Prostate gland (tissue), 2 donors: ENCODE measurements at regions not wholly inside any gene's neighbourhood (a gene's known extent, or its start where the extent isn't known, plus 50 kb on each side); places are given as distances from the start of the nearest gene placed in this dataset.

ENCODE experiments used
- POLR2A ChIP-seq: fragments of 450-650 bp; IDR thresholded peaks from one replicate; pipeline ENCODE4 v1.6.1; 2016; ENCODE audit warnings: antibody characterized with exemption, mild to moderate bottlenecking
- POLR2AphosphoS5 ChIP-seq: sonication (generic); formaldehyde crosslinking; IDR thresholded peaks from one replicate; pipeline ENCODE4 v1.6.1; 2017; ENCODE audit warnings: antibody characterized with exemption
- TF ChIP-seq, protein P1 (sequence below), 4 experiments: fragments of 200-600 bp in 2 of 4; fragments of 450-650 bp in 2 of 4; sonication (generic) in 2 of 4; IDR thresholded peaks; 1 replicate in 3 of 4; 2 replicates in 1 of 4; pipeline ENCODE4 v1.5.1; 2016 to 2019; ENCODE audit warnings: antibody characterized with exemption in 4 of 4, mild to moderate bottlenecking in 2 of 4, moderate library complexity in 2 of 4

DNA sequence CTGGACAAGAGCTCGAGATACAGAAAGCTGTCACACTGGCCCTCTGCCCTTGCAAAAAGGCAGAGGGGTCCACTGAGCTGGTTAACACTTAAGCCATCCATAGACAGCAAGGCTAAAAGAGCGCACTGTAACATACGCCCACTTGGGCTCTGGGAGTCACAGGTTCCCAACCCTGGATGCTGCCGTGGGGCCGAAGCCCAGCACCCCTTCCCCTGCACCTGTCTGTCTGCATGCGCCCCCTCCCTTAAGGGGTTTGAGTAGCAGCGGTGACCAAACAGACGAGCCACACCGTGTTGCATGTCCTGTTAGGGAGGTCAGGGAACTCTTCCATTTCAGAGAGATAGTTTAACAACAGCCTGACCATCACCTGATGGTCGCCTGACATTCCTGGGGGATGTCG, 138.4 kb upstream of the GALNTL6 start:
- TF ChIP-seq, protein P1, sequence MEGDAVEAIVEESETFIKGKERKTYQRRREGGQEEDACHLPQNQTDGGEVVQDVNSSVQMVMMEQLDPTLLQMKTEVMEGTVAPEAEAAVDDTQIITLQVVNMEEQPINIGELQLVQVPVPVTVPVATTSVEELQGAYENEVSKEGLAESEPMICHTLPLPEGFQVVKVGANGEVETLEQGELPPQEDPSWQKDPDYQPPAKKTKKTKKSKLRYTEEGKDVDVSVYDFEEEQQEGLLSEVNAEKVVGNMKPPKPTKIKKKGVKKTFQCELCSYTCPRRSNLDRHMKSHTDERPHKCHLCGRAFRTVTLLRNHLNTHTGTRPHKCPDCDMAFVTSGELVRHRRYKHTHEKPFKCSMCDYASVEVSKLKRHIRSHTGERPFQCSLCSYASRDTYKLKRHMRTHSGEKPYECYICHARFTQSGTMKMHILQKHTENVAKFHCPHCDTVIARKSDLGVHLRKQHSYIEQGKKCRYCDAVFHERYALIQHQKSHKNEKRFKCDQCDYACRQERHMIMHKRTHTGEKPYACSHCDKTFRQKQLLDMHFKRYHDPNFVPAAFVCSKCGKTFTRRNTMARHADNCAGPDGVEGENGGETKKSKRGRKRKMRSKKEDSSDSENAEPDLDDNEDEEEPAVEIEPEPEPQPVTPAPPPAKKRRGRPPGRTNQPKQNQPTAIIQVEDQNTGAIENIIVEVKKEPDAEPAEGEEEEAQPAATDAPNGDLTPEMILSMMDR (IDR thresholded peaks at IDR 0.05), result no peak
- no peak for TF ChIP-seq POLR2A
- TF ChIP-seq POLR2AphosphoS5, result no peak
